HCT116 (cell line): ENCODE measurements at regions not wholly inside any gene's neighbourhood (a gene's known extent, or its start where the extent isn't known, plus 50 kb on each side); places are given as distances from the start of the nearest gene placed in this dataset.

Source experiments
- ATAC-seq: fragments of 200-7000 bp; cut with Tn5 transposase; 2 replicates; pipeline ENCODE4 v1.9.1; 2020; ENCODE audit warnings: mild to moderate bottlenecking, moderate library complexity
- BruUV-seq: library from RNA; stranded (reverse); fragments of 400-500 nt; replicated peaks from 2 replicates; lab custom pipeline; 2021; lab: Mats Ljungman, UMichigan
- CTCF ChIA-PET: fragments of 300-600 bp; sonication (Branson Sonifier 250); formaldehyde crosslinking; loops from one replicate; lab custom pipeline; 2021; ENCODE audit warnings: antibody characterized with exemption; lab: Charles Lee
- POLR2A ChIA-PET: fragments of 300-600, 350-600 bp; sonication (Branson Sonifier 250); formaldehyde crosslinking; loops from one replicate; lab custom pipeline; 2021; ENCODE audit warnings: antibody characterized with exemption; lab: Charles Lee
- RAD21 ChIA-PET, 2 experiments: fragments of 300-600 bp; sonication (Branson Sonifier 250); formaldehyde crosslinking; loops; one replicate each; lab custom pipeline; 2023; ENCODE audit warnings: low total read pairs in 2 of 2; ENCODE audit not compliant: uncharacterized antibody in 2 of 2, unreplicated experiment in 2 of 2, low non-redundant PET in 1 of 2; lab: Charles Lee
- DNase-seq: peaks from one replicate; pipeline ENCODE4 v3.0.0-alpha.2; 2010; ENCODE audit warnings: low read depth, low spot score
- H2AFZ ChIP-seq: fragments of 200-600 bp; shearing (Covaris generic), sonication (generic); 2 replicates; pipeline ENCODE4 v1.6.1; 2017; ENCODE audit warnings: low read depth, mixed run types, mixed read lengths, antibody characterized with exemption, low read length; ENCODE audit not compliant: poor library complexity, severe bottlenecking
- H3K27ac ChIP-seq: 2 replicates; pipeline ENCODE4 v1.5.1; 2012; ENCODE audit warnings: low read depth, low read length
- H3K27me3 ChIP-seq: fragments of 200-600 bp; sonication (generic); 2 replicates; pipeline ENCODE4 v1.6.1; 2016; ENCODE audit warnings: mixed run types, low read length, mixed read lengths; ENCODE audit not compliant: insufficient read depth
- H3K36me3 ChIP-seq, 2 experiments: fragments of 200-500 bp in 1 of 2; fragments of 200-600 bp in 1 of 2; sonication (Bioruptor generic) in 1 of 2; sonication (generic) in 1 of 2; 2 replicates each; pipeline versions ENCODE4 v1.5.1 to v1.6.1; 2014 to 2016; ENCODE audit warnings: low read length in 2 of 2, inconsistent platforms in 1 of 2, mixed read lengths in 1 of 2, mixed run types in 1 of 2; ENCODE audit not compliant: insufficient read depth in 2 of 2, control insufficient read depth in 1 of 2
- H3K4me1 ChIP-seq, 2 experiments: fragments of 200-600 bp in 1 of 2; sonication (generic) in 1 of 2; 2 replicates each; pipeline versions ENCODE4 v1.5.1 to v1.6.1; 2012 to 2017; ENCODE audit warnings: low read length in 2 of 2, inconsistent platforms in 1 of 2, mild to moderate bottlenecking in 1 of 2, mixed read lengths in 1 of 2, mixed run types in 1 of 2, moderate library complexity in 1 of 2; ENCODE audit not compliant: insufficient read depth in 2 of 2, control insufficient read depth in 1 of 2
- H3K4me2 ChIP-seq: fragments of 200-600 bp; sonication (generic); 2 replicates; pipeline ENCODE4 v1.6.1; 2017; ENCODE audit warnings: mixed run types, low read length, mixed read lengths
- H3K4me3 ChIP-seq, 2 experiments: fragments of 200-600 bp in 1 of 2; sonication (generic) in 1 of 2; replicated peaks in 1 of 2; 2 replicates each; pipeline ENCODE4 v1.5.1; 2011 to 2016; ENCODE audit warnings: low read length in 2 of 2, control low read depth in 1 of 2, low read depth in 1 of 2, mild to moderate bottlenecking in 1 of 2, mixed read lengths in 1 of 2, mixed run types in 1 of 2
- H3K79me2 ChIP-seq: fragments of 200-600 bp; sonication (generic); 2 replicates; pipeline ENCODE4 v1.6.1; 2017; ENCODE audit warnings: mild to moderate bottlenecking, mixed run types, low read length, moderate library complexity, mixed read lengths; ENCODE audit not compliant: insufficient read depth
- H3K9ac ChIP-seq: fragments of 200-600 bp; sonication (generic); 2 replicates; pipeline ENCODE4 v1.6.1; 2016; ENCODE audit warnings: low read length, mixed read lengths
- H3K9me2 ChIP-seq: fragments of 200-600 bp; sonication (generic), shearing (Covaris generic); 2 replicates; pipeline ENCODE4 v1.6.1; 2017; ENCODE audit warnings: mixed run types, mild to moderate bottlenecking, moderate library complexity; ENCODE audit not compliant: insufficient read depth
- H3K9me3 ChIP-seq, 2 experiments: fragments of 200-500 bp in 1 of 2; fragments of 200-600 bp in 1 of 2; sonication (Bioruptor generic) in 1 of 2; sonication (generic) in 1 of 2; 2 replicates each; pipeline ENCODE4 v1.6.1; 2014 to 2017; ENCODE audit warnings: low read length in 2 of 2, mixed read lengths in 2 of 2, inconsistent platforms in 1 of 2, low read depth in 1 of 2, mild to moderate bottlenecking in 1 of 2, mixed run types in 1 of 2, moderate library complexity in 1 of 2; ENCODE audit not compliant: control insufficient read depth in 1 of 2, insufficient read depth in 1 of 2
- H4K20me1 ChIP-seq: fragments of 200-600 bp; sonication (generic), shearing (Covaris generic); 2 replicates; pipeline ENCODE4 v1.6.1; 2017; ENCODE audit warnings: mixed run types, mild to moderate bottlenecking, moderate library complexity; ENCODE audit not compliant: insufficient read depth
- CTCF ChIP-seq, 3 experiments: fragments of 200-600 bp in 1 of 3; sonication (generic) in 1 of 3; IDR thresholded peaks in 2 of 3; conservative IDR thresholded peaks in 1 of 3; 2 replicates each; pipeline ENCODE4 v1.5.1; 2012 to 2017; ENCODE audit warnings: low read depth in 2 of 3, low read length in 2 of 3, antibody characterized with exemption in 1 of 3, borderline replicate concordance in 1 of 3, control low read depth in 1 of 3, mild to moderate bottlenecking in 1 of 3, mixed read lengths in 1 of 3, mixed run types in 1 of 3, moderate library complexity in 1 of 3; ENCODE audit not compliant: insufficient read depth in 1 of 3
- ELF1 ChIP-seq: IDR thresholded peaks from 2 replicates; pipeline ENCODE4 v1.6.1; 2012; ENCODE audit warnings: low read depth, borderline replicate concordance
- POLR2A ChIP-seq: IDR thresholded peaks from 2 replicates; pipeline ENCODE4 v1.7.0; 2011; ENCODE audit warnings: borderline replicate concordance; ENCODE audit not compliant: insufficient read depth, insufficient read length; ENCODE audit errors: extremely low read depth
- POLR2AphosphoS5 ChIP-seq: IDR thresholded peaks from 2 replicates; pipeline ENCODE4 v1.6.1; 2011; ENCODE audit warnings: mild to moderate bottlenecking, low read depth, low read length, moderate library complexity
- REST ChIP-seq: IDR thresholded peaks from 2 replicates; pipeline ENCODE4 v1.6.1; 2012; ENCODE audit warnings: low read depth
- SP1 ChIP-seq: IDR thresholded peaks from 2 replicates; pipeline ENCODE4 v1.6.1; 2012; ENCODE audit warnings: low read depth
- SRF ChIP-seq: IDR thresholded peaks from 2 replicates; pipeline ENCODE4 v1.6.1; 2012; ENCODE audit warnings: low read depth
- TCF7L2 ChIP-seq: IDR thresholded peaks from 2 replicates; pipeline ENCODE4 v1.7.0; 2011; ENCODE audit warnings: borderline replicate concordance, inconsistent platforms; ENCODE audit not compliant: insufficient read depth, insufficient read length; ENCODE audit errors: extremely low read depth
- YY1 ChIP-seq: IDR thresholded peaks from 2 replicates; pipeline ENCODE4 v1.6.1; 2011; ENCODE audit warnings: low read length, low read depth, moderate library complexity, mild to moderate bottlenecking; ENCODE audit not compliant: insufficient replicate concordance; ENCODE audit errors: extremely low read depth
- ZNF274 ChIP-seq: fragments of 200-500 bp; sonication (Bioruptor generic); IDR thresholded peaks from 2 replicates; pipeline ENCODE4 v1.6.1; 2014; ENCODE audit warnings: mild to moderate bottlenecking, low read depth, low read length, inconsistent platforms
- intact Hi-C: fragments of 100-400 bp; cut with micrococcal nuclease; formaldehyde crosslinking; loops from 2 replicates; pipeline ENCODE4 v1.10.0; 2022

GRCh38 chr4:114538012-114538617 lies 60.5 kb upstream of the UGT8 start (continued):
- TF ChIP-seq YY1 (no peak), CTCF (IDR thresholded peaks at IDR 0.05 in 2 of 3, conservative IDR thresholded peaks at IDR 0.05 in 1 of 3; ENCODE audit: borderline replicate concordance in 1 of 3, insufficient read depth in 1 of 3, low read depth in 2 of 3, low read length in 2 of 3) (no peak)

GRCh38 chr4:114539985-114540384 lies 58.6 kb upstream of the UGT8 start:
- Histone ChIP-seq H3K4me1 (no peaks in the 10 kb centered on the region; a peak in 1 of 4 replicates), H3K27me3 (no peaks in the 10 kb centered on the region), H3K9ac (no peak overlapping the region), H2AFZ (no peak overlapping the region), H3K9me3 (no peaks in the 10 kb centered on the region), H3K4me2 (no peak overlapping the region), H3K4me3 (no peak overlapping the region), H3K36me3 (no peaks in the 10 kb centered on the region), H3K9me2 (no peaks in the 10 kb centered on the region), H3K27ac (no peak overlapping the region), H4K20me1 (no peaks in the 10 kb centered on the region), H3K79me2 (no peaks in the 10 kb centered on the region)
- RAD21 ChIA-PET, result no interaction called here
- intact Hi-C loops, result no loop called here
- POLR2A ChIA-PET, result no interaction called here
- CTCF ChIA-PET, result no interaction called here
- DNase-seq (no peak), ATAC-seq (no peak)
- TF ChIP-seq SRF, result no peak
- TF ChIP-seq ELF1, result no peak
- no peak for TF ChIP-seq SP1
- TF ChIP-seq POLR2A, result no peak
- no peak for TF ChIP-seq CTCF (IDR thresholded peaks at IDR 0.05 in 2 of 3, conservative IDR thresholded peaks at IDR 0.05 in 1 of 3; ENCODE audit: borderline replicate concordance in 1 of 3, insufficient read depth in 1 of 3, low read depth in 2 of 3, low read length in 2 of 3)
- no peak for TF ChIP-seq TCF7L2
- TF ChIP-seq POLR2AphosphoS5, result no peak
- no peak for TF ChIP-seq REST
- TF ChIP-seq ZNF274, result no peak
- BruUV-seq, result no TSS peak
